Coronary artery (tissue), 2 donors: ENCODE measurements at regions not wholly inside any gene's neighbourhood (a gene's known extent, or its start where the extent isn't known, plus 50 kb on each side); places are given as distances from the start of the nearest gene placed in this dataset.

Source experiments
- DNase-seq: peaks from one replicate; pipeline ENCODE4 v3.0.0-alpha.2; 2017; ENCODE audit warnings: low spot score
- H3K27ac ChIP-seq, 2 donors: fragments of 200-600 bp; sonication (generic); one replicate each; pipeline ENCODE4 v1.5.1; 2016 to 2019
- H3K4me3 ChIP-seq: fragments of 200-600 bp; sonication (generic); 2 replicates; pipeline ENCODE4 v1.5.1; 2016; ENCODE audit warnings: mild to moderate bottlenecking, moderate library complexity
- CTCF ChIP-seq: fragments of 200-600 bp; sonication (generic); IDR thresholded peaks from one replicate; pipeline ENCODE4 v1.5.1; 2019; ENCODE audit warnings: antibody characterized with exemption

GRCh38 chr12:30063435-30063945 lies 279.7 kb upstream of the TMTC1 start:
- no peak for TF ChIP-seq CTCF
- Histone ChIP-seq H3K4me3 (no peak overlapping the region), H3K27ac (no peak overlapping the region)
- no peak for DNase-seq

- Histone ChIP-seq H3K4me3 (no peak overlapping the region), H3K27ac (no peak overlapping the region)
- TF ChIP-seq CTCF, result no peak
- DNase-seq, result no peak
These were observed 264.6 kb upstream of the TMTC1 start for GRCh38 chr12:30048371-30048770.

GRCh38 chr12:30047516-30048254 lies 263.9 kb upstream of the TMTC1 start:
- no peak for TF ChIP-seq CTCF
- H3K4me3 ChIP-seq, result no peak overlapping the region
- no peak overlapping the region for H3K27ac ChIP-seq
- no peak for DNase-seq

- Histone ChIP-seq H3K4me3 (no peak overlapping the region), H3K27ac (no peak overlapping the region)
- no peak for DNase-seq
- TF ChIP-seq CTCF, result no peak
These were observed 262.6 kb upstream of the TMTC1 start for GRCh38 chr12:30046376-30046775.

GRCh38 chr12:30045171-30045570 lies 261.4 kb upstream of the TMTC1 start:
- no peak for TF ChIP-seq CTCF
- Histone ChIP-seq H3K4me3 (no peak overlapping the region), H3K27ac (no peak overlapping the region)
- DNase-seq, result no peak

GRCh38 chr12:30044206-30044605 lies 260.5 kb upstream of the TMTC1 start:
- no peak for TF ChIP-seq CTCF
- H3K27ac ChIP-seq, result no peak overlapping the region

GRCh38 chr12:30043151-30043847 lies 259.6 kb upstream of the TMTC1 start:
- Histone ChIP-seq H3K4me3 (no peak overlapping the region), H3K27ac (no peak overlapping the region)
- TF ChIP-seq CTCF, result no peak
- no peak for DNase-seq

More at GRCh38 chr12:30044206-30044605, 260.5 kb upstream of the TMTC1 start:
- DNase-seq, result no peak
- no peak overlapping the region for H3K4me3 ChIP-seq
